Small intestine (tissue), 7 donors: ENCODE measurements at regions not wholly inside any gene's neighbourhood (a gene's known extent, or its start where the extent isn't known, plus 50 kb on each side); places are given as distances from the start of the nearest gene placed in this dataset.

ENCODE experiments used
- DNase-seq, 2 donors: peaks; one replicate each; pipeline versions ENCODE4 v3.0.0 to v3.0.0-alpha.2; 2013
- FAIRE-seq: peaks from 2 replicates; lab custom pipeline; 2012; peaks lifted over from hg19 to GRCh38; lab: Jason Lieb, UNC
- H3K27ac ChIP-seq, 3 donors: one replicate each; pipeline ENCODE4 v1.5.1; 2013; ENCODE audit warnings: low read length in 2 of 3, mild to moderate bottlenecking in 2 of 3, control low read depth in 1 of 3, inconsistent platforms in 1 of 3, low read depth in 1 of 3, moderate library complexity in 1 of 3
- H3K27me3 ChIP-seq, 3 donors: one replicate each; pipeline ENCODE4 v1.6.1; 2013; ENCODE audit warnings: low read length in 3 of 3, inconsistent platforms in 1 of 3; ENCODE audit not compliant: control insufficient read depth in 3 of 3, insufficient read depth in 3 of 3
- H3K36me3 ChIP-seq, 3 donors: one replicate each; pipeline ENCODE4 v1.6.1; 2013; ENCODE audit warnings: low read length in 3 of 3, inconsistent platforms in 1 of 3, low read depth in 1 of 3, mild to moderate bottlenecking in 1 of 3, moderate library complexity in 1 of 3; ENCODE audit not compliant: control insufficient read depth in 3 of 3, insufficient read depth in 2 of 3
- H3K4me1 ChIP-seq, 3 donors: one replicate each; pipeline ENCODE4 v1.6.1; 2013; ENCODE audit warnings: low read length in 2 of 3, inconsistent platforms in 1 of 3, low read depth in 1 of 3, mild to moderate bottlenecking in 1 of 3, moderate library complexity in 1 of 3; ENCODE audit not compliant: control insufficient read depth in 3 of 3, insufficient read depth in 2 of 3
- H3K4me3 ChIP-seq, 3 donors: one replicate each; pipeline ENCODE4 v1.5.1; 2013; ENCODE audit warnings: low read length in 3 of 3, control low read depth in 1 of 3, inconsistent platforms in 1 of 3, low read depth in 1 of 3, mild to moderate bottlenecking in 1 of 3, moderate library complexity in 1 of 3
- H3K9me3 ChIP-seq, 2 donors: one replicate each; pipeline ENCODE4 v1.6.1; 2013; ENCODE audit warnings: low read depth in 1 of 2, low read length in 1 of 2; ENCODE audit not compliant: control insufficient read depth in 2 of 2, insufficient read depth in 1 of 2
- WGBS, 3 donors: extraction: QIAGEN DNeasy Blood & Tissue Kit; methylation state at CpG; one replicate each; pipeline ENCODE4 v1.1.7; 2013; 5-methylcytosine and 5-hydroxymethylcytosine counted together
- donor health status: healthy with polysubstance abuse.
- donor health status: control.
- donor health status: control.
- donor health status: Bipolar disorder and iron deficiency.
- donor health status: healthy.

- FAIRE-seq: no peak
- DNase-seq: no peak
These were observed 324.1 kb downstream of the PHF14 start for GRCh38 chr7:11297764-11298163.

GRCh38 chr7:11298220-11298619 is 324.5 kb downstream of the PHF14 start:
- no peaks in the 10 kb centered on the region for H3K9me3 ChIP-seq
- 76 to 84% (median 83%) methylated on average over 11 of the region's 11 CpGs for WGBS, 3 donors
- DNase-seq (no peak), FAIRE-seq (no peak)
- no peak overlapping the region for H3K27ac ChIP-seq
- H3K4me3 ChIP-seq: no peak overlapping the region
- H3K36me3 ChIP-seq: no peaks in the 10 kb centered on the region
- no peaks in the 10 kb centered on the region for H3K27me3 ChIP-seq
- no peaks in the 10 kb centered on the region for H3K4me1 ChIP-seq

More at GRCh38 chr7:11297764-11298163, 324.1 kb downstream of the PHF14 start:
- no peaks in the 10 kb centered on the region for H3K9me3 ChIP-seq
- no peak overlapping the region for H3K4me3 ChIP-seq
- no peaks in the 10 kb centered on the region for H3K27me3 ChIP-seq
- H3K36me3 ChIP-seq: no peaks in the 10 kb centered on the region
- no peaks in the 10 kb centered on the region for H3K4me1 ChIP-seq
- H3K27ac ChIP-seq: no peak overlapping the region

- 84 to 85% (median 85%) methylated on average over 5 of the region's 5 CpGs for WGBS, 3 donors
These were observed 326.6 kb downstream of the PHF14 start for GRCh38 chr7:11300241-11300640.

GRCh38 chr7:11302121-11302520 is 328.4 kb downstream of the PHF14 start:
- no peaks in the 10 kb centered on the region for H3K36me3 ChIP-seq
- H3K9me3 ChIP-seq: no peaks in the 10 kb centered on the region
- H3K4me1 ChIP-seq: no peaks in the 10 kb centered on the region
- no peak overlapping the region for H3K4me3 ChIP-seq
- no peak for FAIRE-seq
- no peak overlapping the region for H3K27ac ChIP-seq
- no peak for DNase-seq
- H3K27me3 ChIP-seq: no peaks in the 10 kb centered on the region

More at GRCh38 chr7:11300241-11300640, 326.6 kb downstream of the PHF14 start:
- no peak overlapping the region for H3K4me3 ChIP-seq
- H3K36me3 ChIP-seq: no peaks in the 10 kb centered on the region
- no peak for FAIRE-seq
- H3K9me3 ChIP-seq: no peaks in the 10 kb centered on the region
- no peak for DNase-seq
- H3K27ac ChIP-seq: no peak overlapping the region
- H3K27me3 ChIP-seq: no peaks in the 10 kb centered on the region
- H3K4me1 ChIP-seq: no peaks in the 10 kb centered on the region

GRCh38 chr7:11313801-11314200 is 340.1 kb downstream of the PHF14 start:
- WGBS, 3 donors: 87 to 96% (median 94%) methylated on average over 2 of the region's 2 CpGs
- DNase-seq (no peak), FAIRE-seq (no peak)
- Histone ChIP-seq H3K4me1 (no peaks in the 10 kb centered on the region), H3K36me3 (no peaks in the 10 kb centered on the region), H3K4me3 (no peak overlapping the region), H3K27ac (no peak overlapping the region), H3K9me3 (no peaks in the 10 kb centered on the region), H3K27me3 (no peaks in the 10 kb centered on the region)

- no peak overlapping the region for H3K27ac ChIP-seq
- DNase-seq (no peak), FAIRE-seq (no peak)
- no peaks in the 10 kb centered on the region for H3K4me1 ChIP-seq
- WGBS, 3 donors: 81 to 84% (median 82%) methylated on average over 3 of the region's 3 CpGs
- H3K27me3 ChIP-seq: no peaks in the 10 kb centered on the region
- H3K9me3 ChIP-seq: no peaks in the 10 kb centered on the region
- H3K4me3 ChIP-seq: no peak overlapping the region
- no peaks in the 10 kb centered on the region for H3K36me3 ChIP-seq
These were observed 342.1 kb downstream of the PHF14 start for GRCh38 chr7:11315666-11316258.

GRCh38 chr7:11317766-11318165 is 344.1 kb downstream of the PHF14 start:
- H3K4me1 ChIP-seq: no peaks in the 10 kb centered on the region
- DNase-seq (no peak), FAIRE-seq (no peak)
- no peaks in the 10 kb centered on the region for H3K27me3 ChIP-seq
- H3K4me3 ChIP-seq: no peak overlapping the region
- no peaks in the 10 kb centered on the region for H3K9me3 ChIP-seq
- H3K27ac ChIP-seq: no peak overlapping the region
- 79 to 92% (median 87%) methylated on average over 1 of the region's 1 CpG for WGBS, 3 donors
- H3K36me3 ChIP-seq: no peaks in the 10 kb centered on the region

- DNase-seq (peak; percentile 4 to 6), FAIRE-seq (no peak)
- Histone ChIP-seq H3K36me3 (no peaks in the 10 kb centered on the region), H3K4me1 (no peaks in the 10 kb centered on the region), H3K4me3 (no peak overlapping the region), H3K9me3 (no peaks in the 10 kb centered on the region), H3K27ac (no peak overlapping the region), H3K27me3 (no peaks in the 10 kb centered on the region)
- WGBS, 3 donors: 68 to 97% (median 88%) methylated on average over 1 of the region's 1 CpG
These were observed 346.0 kb downstream of the PHF14 start for GRCh38 chr7:11319491-11320274.
